HCT116 (cell line): ENCODE measurements at regions not wholly inside any gene's neighbourhood (a gene's known extent, or its start where the extent isn't known, plus 50 kb on each side); places are given as distances from the start of the nearest gene placed in this dataset.

Experiments used
- ATAC-seq: fragments of 200-7000 bp; cut with Tn5 transposase; 2 replicates; pipeline ENCODE4 v1.9.1; 2020; ENCODE audit warnings: mild to moderate bottlenecking, moderate library complexity
- BruUV-seq: library from RNA; stranded (reverse); fragments of 400-500 nt; replicated peaks from 2 replicates; lab custom pipeline; 2021; lab: Mats Ljungman, UMichigan
- CTCF ChIA-PET: fragments of 300-600 bp; sonication (Branson Sonifier 250); formaldehyde crosslinking; loops from one replicate; lab custom pipeline; 2021; ENCODE audit warnings: antibody characterized with exemption; lab: Charles Lee
- POLR2A ChIA-PET: fragments of 300-600, 350-600 bp; sonication (Branson Sonifier 250); formaldehyde crosslinking; loops from one replicate; lab custom pipeline; 2021; ENCODE audit warnings: antibody characterized with exemption; lab: Charles Lee
- RAD21 ChIA-PET, 2 experiments: fragments of 300-600 bp; sonication (Branson Sonifier 250); formaldehyde crosslinking; loops; one replicate each; lab custom pipeline; 2023; ENCODE audit warnings: low total read pairs in 2 of 2; ENCODE audit not compliant: uncharacterized antibody in 2 of 2, unreplicated experiment in 2 of 2, low non-redundant PET in 1 of 2; lab: Charles Lee
- DNase-seq: peaks from one replicate; pipeline ENCODE4 v3.0.0-alpha.2; 2010; ENCODE audit warnings: low read depth, low spot score
- H2AFZ ChIP-seq: fragments of 200-600 bp; shearing (Covaris generic), sonication (generic); 2 replicates; pipeline ENCODE4 v1.6.1; 2017; ENCODE audit warnings: low read depth, mixed run types, mixed read lengths, antibody characterized with exemption, low read length; ENCODE audit not compliant: poor library complexity, severe bottlenecking
- H3K27ac ChIP-seq: 2 replicates; pipeline ENCODE4 v1.5.1; 2012; ENCODE audit warnings: low read depth, low read length
- H3K27me3 ChIP-seq: fragments of 200-600 bp; sonication (generic); 2 replicates; pipeline ENCODE4 v1.6.1; 2016; ENCODE audit warnings: mixed run types, low read length, mixed read lengths; ENCODE audit not compliant: insufficient read depth
- H3K36me3 ChIP-seq, 2 experiments: fragments of 200-500 bp in 1 of 2; fragments of 200-600 bp in 1 of 2; sonication (Bioruptor generic) in 1 of 2; sonication (generic) in 1 of 2; 2 replicates each; pipeline versions ENCODE4 v1.5.1 to v1.6.1; 2014 to 2016; ENCODE audit warnings: low read length in 2 of 2, inconsistent platforms in 1 of 2, mixed read lengths in 1 of 2, mixed run types in 1 of 2; ENCODE audit not compliant: insufficient read depth in 2 of 2, control insufficient read depth in 1 of 2
- H3K4me1 ChIP-seq, 2 experiments: fragments of 200-600 bp in 1 of 2; sonication (generic) in 1 of 2; 2 replicates each; pipeline versions ENCODE4 v1.5.1 to v1.6.1; 2012 to 2017; ENCODE audit warnings: low read length in 2 of 2, inconsistent platforms in 1 of 2, mild to moderate bottlenecking in 1 of 2, mixed read lengths in 1 of 2, mixed run types in 1 of 2, moderate library complexity in 1 of 2; ENCODE audit not compliant: insufficient read depth in 2 of 2, control insufficient read depth in 1 of 2
- H3K4me2 ChIP-seq: fragments of 200-600 bp; sonication (generic); 2 replicates; pipeline ENCODE4 v1.6.1; 2017; ENCODE audit warnings: mixed run types, low read length, mixed read lengths
- H3K4me3 ChIP-seq, 2 experiments: fragments of 200-600 bp in 1 of 2; sonication (generic) in 1 of 2; replicated peaks in 1 of 2; 2 replicates each; pipeline ENCODE4 v1.5.1; 2011 to 2016; ENCODE audit warnings: low read length in 2 of 2, control low read depth in 1 of 2, low read depth in 1 of 2, mild to moderate bottlenecking in 1 of 2, mixed read lengths in 1 of 2, mixed run types in 1 of 2
- H3K79me2 ChIP-seq: fragments of 200-600 bp; sonication (generic); 2 replicates; pipeline ENCODE4 v1.6.1; 2017; ENCODE audit warnings: mild to moderate bottlenecking, mixed run types, low read length, moderate library complexity, mixed read lengths; ENCODE audit not compliant: insufficient read depth
- H3K9ac ChIP-seq: fragments of 200-600 bp; sonication (generic); 2 replicates; pipeline ENCODE4 v1.6.1; 2016; ENCODE audit warnings: low read length, mixed read lengths
- H3K9me2 ChIP-seq: fragments of 200-600 bp; sonication (generic), shearing (Covaris generic); 2 replicates; pipeline ENCODE4 v1.6.1; 2017; ENCODE audit warnings: mixed run types, mild to moderate bottlenecking, moderate library complexity; ENCODE audit not compliant: insufficient read depth
- H3K9me3 ChIP-seq, 2 experiments: fragments of 200-500 bp in 1 of 2; fragments of 200-600 bp in 1 of 2; sonication (Bioruptor generic) in 1 of 2; sonication (generic) in 1 of 2; 2 replicates each; pipeline ENCODE4 v1.6.1; 2014 to 2017; ENCODE audit warnings: low read length in 2 of 2, mixed read lengths in 2 of 2, inconsistent platforms in 1 of 2, low read depth in 1 of 2, mild to moderate bottlenecking in 1 of 2, mixed run types in 1 of 2, moderate library complexity in 1 of 2; ENCODE audit not compliant: control insufficient read depth in 1 of 2, insufficient read depth in 1 of 2
- H4K20me1 ChIP-seq: fragments of 200-600 bp; sonication (generic), shearing (Covaris generic); 2 replicates; pipeline ENCODE4 v1.6.1; 2017; ENCODE audit warnings: mixed run types, mild to moderate bottlenecking, moderate library complexity; ENCODE audit not compliant: insufficient read depth
- ATF3 ChIP-seq: IDR thresholded peaks from 2 replicates; pipeline ENCODE4 v1.6.1; 2012
- CBX3 ChIP-seq: IDR thresholded peaks from 2 replicates; pipeline ENCODE4 v1.6.1; 2012; ENCODE audit warnings: low read depth
- CEBPB ChIP-seq: IDR thresholded peaks from 2 replicates; pipeline ENCODE4 v1.6.1; 2012; ENCODE audit warnings: low read depth
- CTCF ChIP-seq, 3 experiments: fragments of 200-600 bp in 1 of 3; sonication (generic) in 1 of 3; IDR thresholded peaks in 2 of 3; conservative IDR thresholded peaks in 1 of 3; 2 replicates each; pipeline ENCODE4 v1.5.1; 2012 to 2017; ENCODE audit warnings: low read depth in 2 of 3, low read length in 2 of 3, antibody characterized with exemption in 1 of 3, borderline replicate concordance in 1 of 3, control low read depth in 1 of 3, mild to moderate bottlenecking in 1 of 3, mixed read lengths in 1 of 3, mixed run types in 1 of 3, moderate library complexity in 1 of 3; ENCODE audit not compliant: insufficient read depth in 1 of 3
- EGR1 ChIP-seq: IDR thresholded peaks from 2 replicates; pipeline ENCODE4 v1.6.1; 2012; ENCODE audit warnings: low read depth
- ELF1 ChIP-seq: IDR thresholded peaks from 2 replicates; pipeline ENCODE4 v1.6.1; 2012; ENCODE audit warnings: low read depth, borderline replicate concordance
- EZH2 ChIP-seq: fragments of 200-600 bp; sonication (generic); IDR thresholded peaks from 2 replicates; pipeline ENCODE4 v1.6.1; 2017; ENCODE audit warnings: antibody characterized with exemption, mixed run types
- FOSL1 ChIP-seq: IDR thresholded peaks from 2 replicates; pipeline ENCODE4 v1.6.1; 2012; ENCODE audit warnings: low read depth
- JUND ChIP-seq: IDR thresholded peaks from 2 replicates; pipeline ENCODE4 v1.6.1; 2012
- MAX ChIP-seq: IDR thresholded peaks from 2 replicates; pipeline ENCODE4 v1.6.1; 2012
- POLR2A ChIP-seq: IDR thresholded peaks from 2 replicates; pipeline ENCODE4 v1.7.0; 2011; ENCODE audit warnings: borderline replicate concordance; ENCODE audit not compliant: insufficient read depth, insufficient read length; ENCODE audit errors: extremely low read depth
- POLR2AphosphoS5 ChIP-seq: IDR thresholded peaks from 2 replicates; pipeline ENCODE4 v1.6.1; 2011; ENCODE audit warnings: mild to moderate bottlenecking, low read depth, low read length, moderate library complexity
- RAD21 ChIP-seq: IDR thresholded peaks from 2 replicates; pipeline ENCODE4 v1.6.1; 2012; ENCODE audit warnings: low read depth, mild to moderate bottlenecking
- SP1 ChIP-seq: IDR thresholded peaks from 2 replicates; pipeline ENCODE4 v1.6.1; 2012; ENCODE audit warnings: low read depth
- SRF ChIP-seq: IDR thresholded peaks from 2 replicates; pipeline ENCODE4 v1.6.1; 2012; ENCODE audit warnings: low read depth
- YY1 ChIP-seq: IDR thresholded peaks from 2 replicates; pipeline ENCODE4 v1.6.1; 2011; ENCODE audit warnings: low read length, low read depth, moderate library complexity, mild to moderate bottlenecking; ENCODE audit not compliant: insufficient replicate concordance; ENCODE audit errors: extremely low read depth
- ZBTB33 ChIP-seq: IDR thresholded peaks from 2 replicates; pipeline ENCODE4 v1.6.1; 2011; ENCODE audit warnings: mild to moderate bottlenecking, low read length, moderate library complexity; ENCODE audit not compliant: insufficient replicate concordance; ENCODE audit errors: extremely low read depth
- ZNF274 ChIP-seq: fragments of 200-500 bp; sonication (Bioruptor generic); IDR thresholded peaks from 2 replicates; pipeline ENCODE4 v1.6.1; 2014; ENCODE audit warnings: mild to moderate bottlenecking, low read depth, low read length, inconsistent platforms
- intact Hi-C: fragments of 100-400 bp; cut with micrococcal nuclease; formaldehyde crosslinking; loops from 2 replicates; pipeline ENCODE4 v1.10.0; 2022

- Histone ChIP-seq H3K27me3 (no peaks in the 10 kb centered on the region), H4K20me1 (no peaks in the 10 kb centered on the region), H3K4me1 (peaks cover 14 to 22% of the 10 kb centered on the region in 2 experiments), H3K27ac (peak overlapping the region; percentile 4; the same call in 1 of the 2 replicates), H3K4me3 (peak overlapping the region in 1 of 2 experiments; percentile 14; a peak in 1 of 4 replicates), H3K4me2 (peak overlapping the region; percentile 41), H2AFZ (peak overlapping the region; percentile 70), H3K36me3 (peaks cover 0 to 6% of the 10 kb centered on the region in 2 experiments; a peak in 1 of 4 replicates), H3K9ac (no peak overlapping the region), H3K79me2 (no peaks in the 10 kb centered on the region), H3K9me2 (no peaks in the 10 kb centered on the region), H3K9me3 (peaks cover 0 to 6% of the 10 kb centered on the region in 2 experiments; a peak in 1 of 4 replicates)
- TF ChIP-seq FOSL1, result peak; percentile 35; the same call in 1 of the 2 replicates
- TF ChIP-seq CEBPB, result peak; percentile 36; the same call in 1 of the 2 replicates
- TF ChIP-seq SP1, result peak; percentile 29; the same call in 1 of the 2 replicates
- TF ChIP-seq CBX3, result no peak
- no peak for DNase-seq
- POLR2A ChIA-PET, result no interaction called here
- CTCF ChIA-PET, result no interaction called here
- intact Hi-C loops, result no loop called here
- peak; percentile 67 for ATAC-seq
- RAD21 ChIA-PET, result no interaction called here
- BruUV-seq, result no TSS peak
Observed at GRCh38 chr10:90407131-90407530, 450.7 kb downstream of the HTR7 start.

GRCh38 chr10:90407851-90408250 lies 450.0 kb downstream of the HTR7 start:
- no peaks in the 10 kb centered on the region for H3K9me2 ChIP-seq
- BruUV-seq, result no TSS peak
- no peaks in the 10 kb centered on the region for H4K20me1 ChIP-seq
- ATAC-seq, result no peak
- no peaks in the 10 kb centered on the region for H3K27me3 ChIP-seq
- CTCF ChIA-PET, result no interaction called here
- peaks cover 0 to 6% of the 10 kb centered on the region in 2 experiments; a peak in 1 of 4 replicates for H3K9me3 ChIP-seq
- RAD21 ChIA-PET, result no interaction called here
- intact Hi-C loops, result no loop called here
- H3K4me3 ChIP-seq, result no peak overlapping the region
- no peaks in the 10 kb centered on the region for H3K79me2 ChIP-seq
- no peak overlapping the region for H3K9ac ChIP-seq
- H3K27ac ChIP-seq, result peak overlapping the region; percentile 4; the same call in 1 of the 2 replicates
- no peak for DNase-seq
- POLR2A ChIA-PET, result no interaction called here
- peaks cover 0 to 10% of the 10 kb centered on the region in 2 experiments; a peak in 1 of 4 replicates for H3K36me3 ChIP-seq
- no peak overlapping the region for H3K4me2 ChIP-seq
- peaks cover 14 to 22% of the 10 kb centered on the region in 2 experiments for H3K4me1 ChIP-seq
- H2AFZ ChIP-seq, result peak overlapping the region; percentile 70
- TF ChIP-seq YY1 (no peak), ELF1 (no peak), POLR2A (no peak), SRF (no peak), FOSL1 (no peak), MAX (no peak), EZH2 (no peak), POLR2AphosphoS5 (no peak), ATF3 (no peak), JUND (no peak), ZBTB33 (no peak), ZNF274 (no peak), EGR1 (no peak), RAD21 (no peak), CTCF (IDR thresholded peaks at IDR 0.05 in 2 of 3, conservative IDR thresholded peaks at IDR 0.05 in 1 of 3; ENCODE audit: borderline replicate concordance in 1 of 3, insufficient read depth in 1 of 3, low read depth in 2 of 3, low read length in 2 of 3) (no peak), CBX3 (no peak)
